ENCODE measurements at regions not wholly inside any gene's neighbourhood (a gene's known extent, or its start where the extent isn't known, plus 50 kb on each side); places are given as distances from the start of the nearest gene placed in this dataset.

GRCh38 chr2:2993172-2993692 lies 384.4 kb downstream of the EIPR1 start:
- H3K4me3 Mint-ChIP-seq: no peak overlapping the region
- H3K9me3 Mint-ChIP-seq: peaks cover 7% of the 10 kb centered on the region
- H3K27me3 Mint-ChIP-seq (ENCODE audit: low read depth): no peaks in the 10 kb centered on the region
- DNase-seq (ENCODE audit: low read depth, low spot score): no peak
- no peaks in the 10 kb centered on the region for H3K4me1 Mint-ChIP-seq
- H3K27ac Mint-ChIP-seq (ENCODE audit: unreplicated experiment): no peak overlapping the region
- TF ChIP-seq CTCF (conservative IDR thresholded peaks at IDR 0.05): no peak
- H3K36me3 Mint-ChIP-seq (ENCODE audit: low read depth): peaks cover 2% of the 10 kb centered on the region

GRCh38 chr2:2992634-2993033 lies 385.0 kb downstream of the EIPR1 start:
- H3K36me3 Mint-ChIP-seq (ENCODE audit: low read depth): peaks cover 2% of the 10 kb centered on the region
- no peaks in the 10 kb centered on the region for H3K4me1 Mint-ChIP-seq
- no peak overlapping the region for H3K27ac Mint-ChIP-seq (ENCODE audit: unreplicated experiment)
- H3K9me3 Mint-ChIP-seq: peaks cover 7% of the 10 kb centered on the region
- no peaks in the 10 kb centered on the region for H3K27me3 Mint-ChIP-seq (ENCODE audit: low read depth)
- TF ChIP-seq CTCF (conservative IDR thresholded peaks at IDR 0.05): no peak
- DNase-seq (ENCODE audit: low read depth, low spot score): no peak
- no peak overlapping the region for H3K4me3 Mint-ChIP-seq

- H3K4me1 Mint-ChIP-seq: peaks cover 7% of the 10 kb centered on the region
- H3K36me3 Mint-ChIP-seq (ENCODE audit: low read depth): peaks cover 2% of the 10 kb centered on the region
- H3K4me3 Mint-ChIP-seq: no peak overlapping the region
- H3K9me3 Mint-ChIP-seq: peaks cover 10% of the 10 kb centered on the region
- H3K27ac Mint-ChIP-seq (ENCODE audit: unreplicated experiment): no peak overlapping the region
- no peak for DNase-seq (ENCODE audit: low read depth, low spot score)
- TF ChIP-seq CTCF (conservative IDR thresholded peaks at IDR 0.05): no peak
- H3K27me3 Mint-ChIP-seq (ENCODE audit: low read depth): peaks cover 6% of the 10 kb centered on the region
These were observed 392.6 kb downstream of the EIPR1 start for GRCh38 chr2:2985020-2985419.

- Mint-ChIP-seq H3K27ac (ENCODE audit: unreplicated experiment) (no peak overlapping the region), H3K4me3 (no peak overlapping the region), H3K36me3 (ENCODE audit: low read depth) (no peaks in the 10 kb centered on the region), H3K4me1 (peaks cover 7% of the 10 kb centered on the region), H3K27me3 (ENCODE audit: low read depth) (peaks cover 8% of the 10 kb centered on the region), H3K9me3 (no peaks in the 10 kb centered on the region)
- TF ChIP-seq CTCF (conservative IDR thresholded peaks at IDR 0.05): no peak
- no peak for DNase-seq (ENCODE audit: low read depth, low spot score)
These were observed 396.6 kb downstream of the EIPR1 start for GRCh38 chr2:2981000-2981399.

- no peak for DNase-seq (ENCODE audit: low read depth, low spot score)
- Mint-ChIP-seq H3K27me3 (ENCODE audit: low read depth) (peaks cover 2% of the 10 kb centered on the region), H3K4me3 (no peak overlapping the region), H3K27ac (ENCODE audit: unreplicated experiment) (no peak overlapping the region), H3K36me3 (ENCODE audit: low read depth) (no peaks in the 10 kb centered on the region), H3K4me1 (no peaks in the 10 kb centered on the region), H3K9me3 (peaks cover 3% of the 10 kb centered on the region)
- no peak for TF ChIP-seq CTCF (conservative IDR thresholded peaks at IDR 0.05)
These were observed 402.6 kb downstream of the EIPR1 start for GRCh38 chr2:2974982-2975381.
